ENCODE measurements at regions not wholly inside any gene's neighbourhood (a gene's known extent, or its start where the extent isn't known, plus 50 kb on each side); places are given as distances from the start of the nearest gene placed in this dataset.

DNA sequence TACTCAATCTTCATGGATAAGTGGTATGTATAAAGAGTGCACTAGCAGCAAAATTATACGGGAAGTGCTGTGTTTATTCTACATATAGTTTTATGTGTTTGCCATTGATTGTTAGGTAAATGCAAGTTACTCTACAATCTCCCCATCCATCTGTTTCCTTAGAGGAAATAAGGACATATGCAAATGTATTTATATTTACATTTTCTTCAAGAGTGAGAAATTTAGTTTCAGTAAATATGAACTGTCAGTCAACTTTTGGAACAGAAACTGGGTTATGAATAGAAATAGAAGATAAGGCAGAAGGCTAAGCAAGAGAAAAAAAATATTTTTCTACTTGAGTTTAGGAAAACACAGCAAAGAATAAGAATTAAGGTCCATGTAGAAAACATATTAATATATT is 176.1 kb upstream of the KLHL1 start:
- TF ChIP-seq CTCF (IDR thresholded peaks at IDR 0.05) (no peak), POLR2A (IDR thresholded peaks at IDR 0.05) (no peak)
